GM10266 (cell line): ENCODE measurements at regions not wholly inside any gene's neighbourhood (a gene's known extent, or its start where the extent isn't known, plus 50 kb on each side); places are given as distances from the start of the nearest gene placed in this dataset.

Experiments
- DNase-seq: peaks from one replicate; pipeline ENCODE4 v3.0.0; 2012; ENCODE audit errors: extremely low spot score
- CTCF ChIP-seq: IDR thresholded peaks from 2 replicates; pipeline ENCODE4 v1.5.1; 2012; ENCODE audit warnings: mild to moderate bottlenecking, low read depth; ENCODE audit not compliant: control insufficient read depth, insufficient read depth; ENCODE audit errors: missing control alignments

GRCh38 chr3:152185891-152186630 lies 82.7 kb upstream of the MBNL1 start:
- DNase-seq = no peak
- TF ChIP-seq CTCF = no peak

- no peak for DNase-seq
- TF ChIP-seq CTCF = no peak
Measured at GRCh38 chr3:152190636-152191183, 78.0 kb upstream of the MBNL1 start.

GRCh38 chr3:152192050-152192449 lies 76.7 kb upstream of the MBNL1 start:
- TF ChIP-seq CTCF = no peak
- DNase-seq = no peak

- DNase-seq = no peak
- TF ChIP-seq CTCF = no peak
Measured at GRCh38 chr3:152192936-152193672, 75.6 kb upstream of the MBNL1 start.

- DNase-seq = no peak
- TF ChIP-seq CTCF = no peak
Measured at GRCh38 chr3:152193673-152194267, 75.0 kb upstream of the MBNL1 start.

GRCh38 chr3:152195206-152195605 lies 73.5 kb upstream of the MBNL1 start:
- no peak for DNase-seq
- no peak for TF ChIP-seq CTCF

- no peak for DNase-seq
- TF ChIP-seq CTCF = no peak
Measured at GRCh38 chr3:152196782-152197181, 71.9 kb upstream of the MBNL1 start.
